SU-DHL-6 (cell line): ENCODE measurements at regions not wholly inside any gene's neighbourhood (a gene's known extent, or its start where the extent isn't known, plus 50 kb on each side); places are given as distances from the start of the nearest gene placed in this dataset.
A peak's percentile ranks its signal among the peaks of the same experiment; 100 is the strongest.

Source experiments
- H2AFZ ChIP-seq: fragments of 200-600 bp; sonication (generic); 2 replicates; pipeline ENCODE4 v1.6.1; 2014; ENCODE audit warnings: low read depth, mild to moderate bottlenecking, moderate library complexity, mixed read lengths, antibody characterized with exemption, low read length; ENCODE audit not compliant: severe bottlenecking
- H3F3A ChIP-seq: fragments of 200-600 bp; shearing (Covaris generic); 2 replicates; pipeline ENCODE4 v1.6.0; 2016; ENCODE audit warnings: antibody characterized with exemption, mild to moderate bottlenecking; ENCODE audit not compliant: insufficient read depth
- H3K27ac ChIP-seq: fragments of 200-600 bp; sonication (generic); 2 replicates; pipeline ENCODE4 v1.5.1; 2016; ENCODE audit warnings: low read depth, mild to moderate bottlenecking, low read length, moderate library complexity, mixed read lengths
- H3K27me3 ChIP-seq: fragments of 200-600 bp; sonication (generic), shearing (Covaris generic); 2 replicates; pipeline ENCODE4 v1.6.0; 2014; ENCODE audit warnings: mild to moderate bottlenecking, low read length
- H3K36me3 ChIP-seq: fragments of 200-600 bp; sonication (generic); 2 replicates; pipeline ENCODE4 v1.6.1; 2014; ENCODE audit warnings: mild to moderate bottlenecking, low read length, mixed read lengths
- H3K4me2 ChIP-seq: fragments of 300-600, 200-600 bp; shearing (Covaris generic), sonication (generic); 2 replicates; pipeline ENCODE4 v1.6.0; 2014; ENCODE audit warnings: low read length, low read depth, mild to moderate bottlenecking; ENCODE audit not compliant: poor library complexity, severe bottlenecking
- H3K4me3 ChIP-seq: fragments of 200-600 bp; sonication (generic); 2 replicates; pipeline ENCODE4 v1.5.1; 2014; ENCODE audit warnings: antibody characterized with exemption, low read length, mild to moderate bottlenecking, mixed read lengths; ENCODE audit not compliant: insufficient read depth, poor library complexity, severe bottlenecking
- H3K79me2 ChIP-seq: fragments of 200-600 bp; sonication (generic); 2 replicates; pipeline ENCODE4 v1.6.1; 2014; ENCODE audit warnings: mild to moderate bottlenecking, low read length, moderate library complexity; ENCODE audit not compliant: insufficient read depth
- H3K9ac ChIP-seq: fragments of 200-600 bp; sonication (generic); 2 replicates; pipeline ENCODE4 v1.7.0; 2014; ENCODE audit warnings: mild to moderate bottlenecking, low read length
- H3K9me2 ChIP-seq: fragments of 200-600 bp; sonication (generic); replicated peaks from 2 replicates; pipeline ENCODE4 v1.6.1; 2014; ENCODE audit warnings: low read length; ENCODE audit not compliant: insufficient read depth
- H3K9me3 ChIP-seq: fragments of 200-600 bp; sonication (generic); 2 replicates; pipeline ENCODE4 v1.6.1; 2014; ENCODE audit warnings: low read length, mixed read lengths; ENCODE audit not compliant: insufficient read depth
- H4K20me1 ChIP-seq: fragments of 200-600 bp; sonication (generic); 2 replicates; pipeline ENCODE4 v1.6.1; 2014; ENCODE audit warnings: low read depth, mild to moderate bottlenecking, antibody characterized with exemption, low read length, moderate library complexity, mixed read lengths
- CTCF ChIP-seq: fragments of 200-600 bp; sonication (generic); IDR thresholded peaks from one replicate; pipeline ENCODE4 v1.5.1; 2017; ENCODE audit warnings: antibody characterized with exemption, mild to moderate bottlenecking, low read length, moderate library complexity; ENCODE audit not compliant: insufficient read depth, poor library complexity, severe bottlenecking
- EZH2phosphoT487 ChIP-seq: fragments of 200-600 bp; sonication (generic), shearing (Covaris generic); conservative IDR thresholded peaks from 2 replicates; pipeline ENCODE4 v1.6.1; 2018; ENCODE audit warnings: mild to moderate bottlenecking, antibody characterized with exemption, low read length, moderate library complexity, mixed read lengths

GRCh38 chr2:8514274-8514662, 167.6 kb upstream of the ID2 start:
- H4K20me1 ChIP-seq, result no peaks in the 10 kb centered on the region
- H3K36me3 ChIP-seq, result no peaks in the 10 kb centered on the region
- H3K4me2 ChIP-seq, result no peak overlapping the region
- no peak overlapping the region for H3K9ac ChIP-seq
- no peak overlapping the region for H3K4me3 ChIP-seq
- TF ChIP-seq EZH2phosphoT487 (no peak), CTCF (no peak)
- H3K79me2 ChIP-seq, result no peaks in the 10 kb centered on the region
- H3K9me3 ChIP-seq, result no peaks in the 10 kb centered on the region
- H3K9me2 ChIP-seq, result no peaks in the 10 kb centered on the region
- no peaks in the 10 kb centered on the region for H3K27me3 ChIP-seq
- H2AFZ ChIP-seq, result no peak overlapping the region
- no peaks in the 10 kb centered on the region for H3F3A ChIP-seq
- no peak overlapping the region for H3K27ac ChIP-seq

GRCh38 chr2:8514796-8515758, 166.8 kb upstream of the ID2 start:
- no peaks in the 10 kb centered on the region for H3K79me2 ChIP-seq

GRCh38 chr2:8515864-8516533, 165.9 kb upstream of the ID2 start:
- Histone ChIP-seq H3K4me2 (peak overlapping the region; percentile 43), H3K27me3 (no peaks in the 10 kb centered on the region), H3K36me3 (no peaks in the 10 kb centered on the region), H3K9me3 (no peaks in the 10 kb centered on the region), H3K27ac (peak overlapping the region; percentile 48), H3K9me2 (no peaks in the 10 kb centered on the region), H3K79me2 (no peaks in the 10 kb centered on the region), H3K4me3 (no peak overlapping the region), H4K20me1 (no peaks in the 10 kb centered on the region), H3K9ac (no peak overlapping the region), H3F3A (no peaks in the 10 kb centered on the region), H2AFZ (no peak overlapping the region)
- TF ChIP-seq EZH2phosphoT487 (no peak), CTCF (no peak)

More at GRCh38 chr2:8514796-8515758, 166.8 kb upstream of the ID2 start:
- TF ChIP-seq CTCF (no peak), EZH2phosphoT487 (no peak)
- peak overlapping the region; percentile 17; the same call in 1 of the 2 replicates for H3K9ac ChIP-seq
- peak overlapping the region; percentile 43 for H3K4me2 ChIP-seq
- H3K27ac ChIP-seq, result peak overlapping the region; percentile 48
- no peaks in the 10 kb centered on the region for H3F3A ChIP-seq
- no peaks in the 10 kb centered on the region for H3K9me3 ChIP-seq
- H3K27me3 ChIP-seq, result no peaks in the 10 kb centered on the region
- H3K36me3 ChIP-seq, result no peaks in the 10 kb centered on the region
- H3K4me3 ChIP-seq, result no peak overlapping the region
- H3K9me2 ChIP-seq, result no peaks in the 10 kb centered on the region
- no peaks in the 10 kb centered on the region for H4K20me1 ChIP-seq
- H2AFZ ChIP-seq, result no peak overlapping the region
